ENCODE measurements at regions not wholly inside any gene's neighbourhood (a gene's known extent, or its start where the extent isn't known, plus 50 kb on each side); places are given as distances from the start of the nearest gene placed in this dataset.

DNA sequence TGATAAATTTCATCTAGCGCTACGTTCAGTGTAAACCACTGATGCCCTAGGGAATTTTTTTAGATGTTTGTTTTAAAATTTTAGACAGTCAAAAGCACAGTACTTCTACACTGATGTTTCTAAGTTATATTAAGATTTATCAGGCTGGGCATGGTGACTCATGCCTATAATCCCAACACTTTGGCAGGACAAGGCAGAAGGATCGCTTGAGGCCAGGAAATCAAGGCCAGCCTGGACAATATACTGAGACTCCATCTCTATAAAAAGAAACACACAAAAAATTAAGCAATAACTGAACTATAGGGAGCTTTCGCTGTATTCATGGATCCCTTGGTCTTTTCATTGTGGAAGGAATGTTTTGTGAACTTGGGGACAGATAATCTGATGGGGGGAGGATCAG lies 50.6 kb upstream of the MAPRE2 start:
- no peak overlapping the region for H3K4me3 ChIP-seq
- H3K9me3 ChIP-seq (ENCODE audit: low read depth): no peaks in the 10 kb centered on the region
- H4K20me1 ChIP-seq (ENCODE audit: insufficient read depth, poor library complexity, severe bottlenecking): no peaks in the 10 kb centered on the region
- no peaks in the 10 kb centered on the region for H3K36me3 ChIP-seq (replicated peaks; ENCODE audit: insufficient read depth, low read depth)
- no peak for DNase-seq (ENCODE audit: low spot score)
- H3K27me3 ChIP-seq: no peaks in the 10 kb centered on the region
- no peak overlapping the region for H3K27ac ChIP-seq
- no peaks in the 10 kb centered on the region for H3K9me2 ChIP-seq (replicated peaks; ENCODE audit: insufficient read depth)
- H2AFZ ChIP-seq: no peak overlapping the region
- H3K4me2 ChIP-seq: no peak overlapping the region
- H3K4me1 ChIP-seq (ENCODE audit: insufficient read depth): no peaks in the 10 kb centered on the region
- no peak for TF ChIP-seq EZH2 (IDR thresholded peaks at IDR 0.05; ENCODE audit: borderline replicate concordance)
- no peak for TF ChIP-seq EZH2phosphoT487 (IDR thresholded peaks at IDR 0.05; ENCODE audit: low read depth, severe bottlenecking, unreplicated experiment)
- TF ChIP-seq, protein P1, sequence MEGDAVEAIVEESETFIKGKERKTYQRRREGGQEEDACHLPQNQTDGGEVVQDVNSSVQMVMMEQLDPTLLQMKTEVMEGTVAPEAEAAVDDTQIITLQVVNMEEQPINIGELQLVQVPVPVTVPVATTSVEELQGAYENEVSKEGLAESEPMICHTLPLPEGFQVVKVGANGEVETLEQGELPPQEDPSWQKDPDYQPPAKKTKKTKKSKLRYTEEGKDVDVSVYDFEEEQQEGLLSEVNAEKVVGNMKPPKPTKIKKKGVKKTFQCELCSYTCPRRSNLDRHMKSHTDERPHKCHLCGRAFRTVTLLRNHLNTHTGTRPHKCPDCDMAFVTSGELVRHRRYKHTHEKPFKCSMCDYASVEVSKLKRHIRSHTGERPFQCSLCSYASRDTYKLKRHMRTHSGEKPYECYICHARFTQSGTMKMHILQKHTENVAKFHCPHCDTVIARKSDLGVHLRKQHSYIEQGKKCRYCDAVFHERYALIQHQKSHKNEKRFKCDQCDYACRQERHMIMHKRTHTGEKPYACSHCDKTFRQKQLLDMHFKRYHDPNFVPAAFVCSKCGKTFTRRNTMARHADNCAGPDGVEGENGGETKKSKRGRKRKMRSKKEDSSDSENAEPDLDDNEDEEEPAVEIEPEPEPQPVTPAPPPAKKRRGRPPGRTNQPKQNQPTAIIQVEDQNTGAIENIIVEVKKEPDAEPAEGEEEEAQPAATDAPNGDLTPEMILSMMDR (IDR thresholded peaks at IDR 0.05; ENCODE audit: poor library complexity): no peak
- H3K79me2 ChIP-seq: no peaks in the 10 kb centered on the region
- 75% methylated on average over 4 of the region's 4 CpGs for WGBS (ENCODE audit: low lambda C conversion rate, missing lambda C conversion rate)

GRCh38 chr18:34991152-34991551 lies 50.1 kb upstream of the MAPRE2 start:
- Histone ChIP-seq H3K4me2 (no peak overlapping the region), H3K79me2 (no peaks in the 10 kb centered on the region), H4K20me1 (ENCODE audit: insufficient read depth, poor library complexity, severe bottlenecking) (no peaks in the 10 kb centered on the region), H3K9me2 (replicated peaks; ENCODE audit: insufficient read depth) (no peaks in the 10 kb centered on the region), H3K27me3 (no peaks in the 10 kb centered on the region), H3K4me1 (ENCODE audit: insufficient read depth) (no peaks in the 10 kb centered on the region), H2AFZ (no peak overlapping the region), H3K4me3 (no peak overlapping the region), H3K9me3 (ENCODE audit: low read depth) (no peaks in the 10 kb centered on the region), H3K27ac (no peak overlapping the region), H3K36me3 (replicated peaks; ENCODE audit: insufficient read depth, low read depth) (no peaks in the 10 kb centered on the region)
- 93% methylated on average over 7 of the region's 7 CpGs for WGBS (ENCODE audit: low lambda C conversion rate, missing lambda C conversion rate)
- TF ChIP-seq EZH2 (IDR thresholded peaks at IDR 0.05; ENCODE audit: borderline replicate concordance): no peak
- TF ChIP-seq, protein P1 (IDR thresholded peaks at IDR 0.05; ENCODE audit: poor library complexity): no peak
- no peak for TF ChIP-seq EZH2phosphoT487 (IDR thresholded peaks at IDR 0.05; ENCODE audit: low read depth, severe bottlenecking, unreplicated experiment)
- no peak for DNase-seq (ENCODE audit: low spot score)

Data from hepatocyte (in vitro differentiated cells).